ENCODE measurements at regions not wholly inside any gene's neighbourhood (a gene's known extent, or its start where the extent isn't known, plus 50 kb on each side); places are given as distances from the start of the nearest gene placed in this dataset.
A peak's percentile ranks its signal among the peaks of the same experiment; 100 is the strongest.

- TF ChIP-seq EZH2 (IDR thresholded peaks at IDR 0.05; ENCODE audit: low read length, missing control alignments) (no peak), CTCF (conservative IDR thresholded peaks at IDR 0.05 in 1 of 2, IDR thresholded peaks at IDR 0.05 in 1 of 2; ENCODE audit: low read depth in 1 of 2, low read length in 2 of 2) (no peak)
- H3K27me3 ChIP-seq (ENCODE audit: control insufficient read depth, insufficient read depth, low read length), result no peaks in the 10 kb centered on the region
- H3K9me3 ChIP-seq (ENCODE audit: control insufficient read depth, insufficient read depth, low read depth, low read length), result no peaks in the 10 kb centered on the region
- H3K4me3 ChIP-seq (replicated peaks in 1 of 4; ENCODE audit: control extremely low read depth in 1 of 4, insufficient read depth in 1 of 4, low read depth in 3 of 4, low read length in 4 of 4), result no peak overlapping the region
- H3K9ac ChIP-seq (ENCODE audit: insufficient read depth, low read length), result no peak overlapping the region
- H3K79me2 ChIP-seq (ENCODE audit: control insufficient read depth, insufficient read depth, low read length), result no peaks in the 10 kb centered on the region
- no peaks in the 10 kb centered on the region for H4K20me1 ChIP-seq (ENCODE audit: control insufficient read depth, extremely low read depth, insufficient read depth, low read length)
- no peak overlapping the region for H3K27ac ChIP-seq (ENCODE audit: insufficient read depth, low read length)
- no peaks in the 10 kb centered on the region for H3K4me1 ChIP-seq (ENCODE audit: control insufficient read depth, extremely low read depth, insufficient read depth, low read length)
- peak in 1 of 2 donors; percentile 42 for DNase-seq (ENCODE audit: low read depth in 2 of 2)
- no peak overlapping the region for H3K4me2 ChIP-seq (ENCODE audit: extremely low read depth, insufficient read depth, low read length)
- H3K36me3 ChIP-seq (ENCODE audit: control insufficient read depth, insufficient read depth, low read length), result no peaks in the 10 kb centered on the region
- H2AFZ ChIP-seq (ENCODE audit: low read length), result no peak overlapping the region
Observed at GRCh38 chr3:132972333-132972732, 65.9 kb upstream of the TMEM108 start.

- Histone ChIP-seq H3K9ac (ENCODE audit: insufficient read depth, low read length) (no peak overlapping the region), H3K9me3 (ENCODE audit: control insufficient read depth, insufficient read depth, low read depth, low read length) (no peaks in the 10 kb centered on the region), H3K79me2 (ENCODE audit: control insufficient read depth, insufficient read depth, low read length) (no peaks in the 10 kb centered on the region), H3K4me1 (ENCODE audit: control insufficient read depth, extremely low read depth, insufficient read depth, low read length) (no peaks in the 10 kb centered on the region), H3K4me3 (replicated peaks in 1 of 4; ENCODE audit: control extremely low read depth in 1 of 4, insufficient read depth in 1 of 4, low read depth in 3 of 4, low read length in 4 of 4) (no peak overlapping the region), H3K36me3 (ENCODE audit: control insufficient read depth, insufficient read depth, low read length) (no peaks in the 10 kb centered on the region), H2AFZ (ENCODE audit: low read length) (no peak overlapping the region), H3K27me3 (ENCODE audit: control insufficient read depth, insufficient read depth, low read length) (no peaks in the 10 kb centered on the region), H3K4me2 (ENCODE audit: extremely low read depth, insufficient read depth, low read length) (no peak overlapping the region), H4K20me1 (ENCODE audit: control insufficient read depth, extremely low read depth, insufficient read depth, low read length) (no peaks in the 10 kb centered on the region), H3K27ac (ENCODE audit: insufficient read depth, low read length) (no peak overlapping the region)
- no peak for DNase-seq (ENCODE audit: low read depth in 2 of 2)
- TF ChIP-seq EZH2 (IDR thresholded peaks at IDR 0.05; ENCODE audit: low read length, missing control alignments), result no peak
- TF ChIP-seq CTCF (conservative IDR thresholded peaks at IDR 0.05 in 1 of 2, IDR thresholded peaks at IDR 0.05 in 1 of 2; ENCODE audit: low read depth in 1 of 2, low read length in 2 of 2), result no peak
Observed at GRCh38 chr3:132966374-132966773, 71.8 kb upstream of the TMEM108 start.

GRCh38 chr3:132964266-132964665 lies 73.9 kb upstream of the TMEM108 start:
- Histone ChIP-seq H3K79me2 (ENCODE audit: control insufficient read depth, insufficient read depth, low read length) (no peaks in the 10 kb centered on the region), H3K27me3 (ENCODE audit: control insufficient read depth, insufficient read depth, low read length) (no peaks in the 10 kb centered on the region), H3K4me2 (ENCODE audit: extremely low read depth, insufficient read depth, low read length) (no peak overlapping the region), H3K27ac (ENCODE audit: insufficient read depth, low read length) (no peak overlapping the region), H3K4me1 (ENCODE audit: control insufficient read depth, extremely low read depth, insufficient read depth, low read length) (no peaks in the 10 kb centered on the region), H3K36me3 (ENCODE audit: control insufficient read depth, insufficient read depth, low read length) (no peaks in the 10 kb centered on the region), H3K4me3 (replicated peaks in 1 of 4; ENCODE audit: control extremely low read depth in 1 of 4, insufficient read depth in 1 of 4, low read depth in 3 of 4, low read length in 4 of 4) (no peak overlapping the region), H3K9me3 (ENCODE audit: control insufficient read depth, insufficient read depth, low read depth, low read length) (no peaks in the 10 kb centered on the region), H3K9ac (ENCODE audit: insufficient read depth, low read length) (no peak overlapping the region), H2AFZ (ENCODE audit: low read length) (no peak overlapping the region), H4K20me1 (ENCODE audit: control insufficient read depth, extremely low read depth, insufficient read depth, low read length) (no peaks in the 10 kb centered on the region)
- no peak for DNase-seq (ENCODE audit: low read depth in 2 of 2)
- no peak for TF ChIP-seq EZH2 (IDR thresholded peaks at IDR 0.05; ENCODE audit: low read length, missing control alignments)
- no peak for TF ChIP-seq CTCF (conservative IDR thresholded peaks at IDR 0.05 in 1 of 2, IDR thresholded peaks at IDR 0.05 in 1 of 2; ENCODE audit: low read depth in 1 of 2, low read length in 2 of 2)

Data from fibroblast of lung (primary cell).